GM21825 (cell line): ENCODE measurements at regions not wholly inside any gene's neighbourhood (a gene's known extent, or its start where the extent isn't known, plus 50 kb on each side); places are given as distances from the start of the nearest gene placed in this dataset.
"Not testable (repeated sequence)": the region's sequence is repeated elsewhere in the genome, so short reads cannot be mapped to it uniquely, and the experiment has no call there.

Experiments used
- ATAC-seq: cut with Tn5 transposase; IDR thresholded peaks from one replicate; pipeline ENCODE4 v1.9.1; 2021; ENCODE audit warnings: mild to moderate bottlenecking, moderate library complexity; ENCODE audit not compliant: unreplicated experiment

DNA sequence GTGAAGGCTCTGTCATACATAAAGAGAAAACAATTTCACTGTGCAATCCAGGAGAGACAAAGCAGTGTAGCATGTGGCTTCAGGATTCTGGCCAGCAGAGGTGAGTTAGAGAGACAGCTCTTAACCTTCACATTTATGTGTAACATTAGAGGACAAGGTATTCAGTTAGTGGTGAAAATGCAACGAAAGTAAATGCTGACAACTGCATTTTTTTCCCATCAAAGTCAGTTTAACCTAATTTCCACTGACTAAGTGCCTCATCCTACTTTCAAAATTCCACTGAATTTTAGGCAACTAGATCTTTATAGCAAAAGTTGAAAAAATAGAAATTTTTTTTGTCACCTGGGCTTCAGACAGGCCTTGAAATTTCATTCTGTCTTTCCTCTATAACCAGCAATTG, 130.8 kb upstream of the LNX1 start:
- ATAC-seq = no peak

DNA sequence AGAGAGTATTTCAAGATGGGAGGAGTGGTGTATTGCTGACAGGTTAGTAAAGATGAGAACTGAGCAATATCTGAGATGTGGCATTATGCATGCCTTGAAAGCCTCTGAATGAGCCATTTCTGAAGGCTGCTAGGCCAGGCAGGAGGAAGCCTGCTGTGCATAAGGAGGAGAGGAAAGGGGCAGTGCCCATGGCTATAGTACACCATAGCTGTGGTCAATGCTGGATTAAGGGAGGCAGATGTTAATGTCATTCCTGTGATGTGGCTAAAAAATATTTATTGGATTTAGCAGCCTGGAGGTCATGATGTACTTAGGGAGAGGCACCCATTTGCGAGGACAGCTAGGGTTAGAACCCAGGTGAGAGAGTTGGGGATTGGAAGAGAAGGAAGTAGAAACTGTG, 130.0 kb upstream of the LNX1 start:
- ATAC-seq = no peak

DNA sequence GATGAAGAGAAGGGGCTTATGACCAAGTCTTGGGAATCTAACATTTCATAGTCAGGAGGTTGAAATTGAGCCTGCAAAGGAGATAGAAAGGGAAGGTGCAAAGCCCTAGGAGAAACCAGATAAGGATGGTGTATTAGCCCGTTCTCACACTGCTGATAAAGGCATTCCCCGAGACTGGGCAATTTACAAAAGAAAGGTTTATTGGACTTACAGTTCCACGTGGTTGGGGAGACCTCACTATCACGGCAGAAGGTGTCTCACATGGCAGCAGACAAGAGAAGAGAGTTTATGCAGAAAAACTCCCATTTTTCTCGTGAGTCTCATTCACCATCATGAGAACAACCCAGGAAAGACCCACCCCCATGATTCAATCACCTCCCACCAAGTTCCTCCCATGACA, 129.5 kb upstream of the LNX1 start:
- ATAC-seq = no peak

DNA sequence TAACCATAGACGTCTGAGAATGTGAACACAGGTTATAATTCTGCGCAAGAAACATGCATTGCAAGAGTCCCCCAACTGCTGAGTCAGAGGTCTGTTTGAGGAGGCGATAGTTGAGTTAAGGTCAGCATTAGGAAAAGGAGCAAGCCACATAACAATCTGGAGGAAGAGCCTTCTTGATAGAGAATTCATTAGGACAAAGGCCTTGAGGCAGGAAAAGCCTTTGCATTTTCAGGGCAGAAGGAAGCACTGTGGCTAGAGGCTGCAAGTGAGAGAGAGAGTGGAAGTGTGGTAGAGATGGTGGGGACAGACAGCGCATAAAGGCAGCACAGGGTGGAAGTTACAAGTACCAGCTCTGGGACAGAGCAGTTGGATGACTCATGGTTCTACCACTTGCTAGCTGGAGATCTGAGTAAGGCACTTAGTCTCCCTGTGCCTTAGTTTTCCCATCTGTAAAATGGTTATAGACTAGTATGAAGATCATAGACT, 125.8 kb upstream of the LNX1 start:
- no peak for ATAC-seq

DNA sequence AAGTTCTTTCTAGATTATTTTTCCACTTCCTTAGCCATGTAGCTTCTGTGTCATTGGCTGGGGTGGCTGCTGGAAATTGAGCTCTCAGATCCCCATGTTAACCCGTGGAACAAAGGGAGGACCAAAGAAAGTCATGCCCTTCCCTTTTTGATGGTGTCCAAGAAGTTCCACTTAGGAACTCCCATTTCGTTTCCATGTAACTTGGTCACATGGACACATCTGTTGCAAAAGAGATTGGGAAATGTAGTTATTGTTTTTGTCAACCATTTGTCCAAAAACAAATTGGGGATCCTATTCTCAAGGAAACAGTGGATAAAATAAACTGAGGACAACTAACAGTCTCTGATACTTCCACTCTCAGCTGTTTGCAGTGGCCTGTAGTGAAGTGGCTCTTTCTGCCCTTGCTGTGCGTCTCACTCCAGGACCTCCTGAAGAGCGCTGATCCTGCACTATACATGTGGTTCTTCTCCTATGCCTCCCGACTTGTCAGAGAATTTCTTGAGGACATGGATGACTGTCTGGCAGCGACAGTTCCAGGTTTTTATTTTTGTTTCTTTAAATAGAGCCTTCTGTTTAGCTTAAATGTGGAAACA, 125.3 kb upstream of the LNX1 start:
- no peak for ATAC-seq

DNA sequence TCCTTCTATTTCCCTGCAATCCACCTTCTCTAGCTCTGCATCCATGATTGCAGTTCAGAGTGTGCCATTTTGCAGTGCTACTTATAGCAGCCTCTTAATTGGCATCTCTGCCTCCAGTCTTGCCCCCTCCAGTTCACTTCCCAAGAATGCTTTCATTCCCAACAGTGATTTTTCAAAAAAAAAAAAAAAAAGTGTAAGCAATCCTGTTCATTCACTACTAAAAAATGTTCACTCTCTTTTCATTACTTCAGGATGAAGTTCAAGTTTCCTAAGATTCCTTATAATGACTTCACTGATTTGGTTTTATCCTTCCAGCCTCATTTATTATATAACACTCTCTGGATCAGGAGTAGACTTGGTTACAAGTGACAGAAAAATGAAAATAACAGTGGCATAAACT, 124.7 kb upstream of the LNX1 start:
- ATAC-seq = no peak

DNA sequence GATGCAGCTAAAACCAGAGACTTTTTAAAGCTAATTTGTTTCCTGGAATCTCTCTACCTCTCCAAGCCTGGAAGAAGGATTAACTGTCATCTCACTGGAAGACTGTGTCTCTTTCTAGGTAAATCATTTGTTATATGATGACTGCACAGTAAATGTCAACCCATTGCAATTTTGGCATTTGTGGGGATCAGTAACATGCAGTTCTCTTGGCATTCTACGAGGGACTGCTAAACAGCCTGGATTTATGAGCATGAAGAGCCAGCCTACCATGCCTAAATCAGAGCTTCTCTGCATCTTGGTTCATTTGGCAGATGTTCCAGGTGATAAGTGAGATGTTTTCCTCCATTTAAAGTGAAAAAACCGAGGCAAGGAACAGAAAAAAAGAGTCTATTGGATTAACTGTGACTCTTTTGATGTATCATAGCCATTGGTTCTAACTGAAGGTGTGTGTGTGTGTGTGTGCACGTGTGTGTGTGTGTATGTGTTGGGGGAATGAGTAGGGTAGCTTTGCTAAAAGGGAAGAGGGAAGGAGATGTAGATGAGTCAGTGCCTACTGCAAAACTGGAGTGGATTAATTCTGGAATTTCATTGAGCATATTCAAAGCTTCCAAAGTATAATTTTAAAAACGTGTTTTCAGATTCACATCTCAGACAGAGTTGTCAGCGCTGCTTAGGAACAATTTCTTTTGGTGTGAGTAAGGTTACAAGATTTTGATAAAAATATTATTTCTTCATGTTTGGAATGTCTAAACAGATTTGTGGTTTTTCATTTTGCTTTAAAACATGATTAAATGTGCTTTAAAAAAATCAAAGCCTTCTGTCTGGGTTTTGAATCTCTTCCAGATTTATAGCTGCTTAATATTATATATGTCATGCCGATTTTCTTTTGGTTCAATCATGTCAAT, 123.2 kb upstream of the LNX1 start:
- no peak for ATAC-seq

DNA sequence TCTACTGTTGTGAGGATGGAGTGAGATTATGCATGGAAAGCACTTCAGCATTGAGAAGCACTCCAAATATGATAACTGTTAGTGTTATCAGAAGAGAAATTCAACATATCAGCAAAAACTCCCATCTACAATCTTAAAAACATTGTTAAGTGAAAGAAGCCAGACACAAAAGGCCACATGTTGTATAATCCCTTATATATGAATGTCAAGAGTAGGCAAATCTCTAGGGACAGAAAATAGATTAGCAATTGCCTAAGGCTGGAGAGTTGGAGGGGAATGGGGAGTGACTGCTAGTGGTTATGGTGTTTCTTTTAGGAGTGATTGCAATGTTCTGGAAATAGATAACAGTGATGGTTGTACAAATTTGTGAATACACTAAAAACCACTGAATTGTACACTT, 122.5 kb upstream of the LNX1 start:
- ATAC-seq = no peak

DNA sequence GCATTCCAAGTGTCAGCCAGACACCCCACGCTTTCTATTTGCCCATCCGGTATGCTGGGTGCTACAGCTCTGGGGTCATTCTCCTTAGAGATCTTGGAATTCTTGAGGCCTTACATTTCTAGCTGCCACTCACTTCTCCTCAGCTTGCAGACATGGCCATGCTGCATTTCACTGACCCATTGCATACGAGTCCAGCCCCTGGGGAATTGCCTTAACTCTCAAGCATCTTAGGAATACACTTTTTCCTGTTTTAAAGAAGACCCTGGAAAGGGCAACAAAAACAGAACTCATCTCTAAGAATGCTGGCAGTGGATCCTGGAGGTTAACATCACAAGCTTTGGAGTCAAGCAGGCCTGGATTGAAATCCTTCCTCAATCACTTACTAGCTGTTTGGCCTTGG, 122.0 kb upstream of the LNX1 start:
- ATAC-seq = no peak

DNA sequence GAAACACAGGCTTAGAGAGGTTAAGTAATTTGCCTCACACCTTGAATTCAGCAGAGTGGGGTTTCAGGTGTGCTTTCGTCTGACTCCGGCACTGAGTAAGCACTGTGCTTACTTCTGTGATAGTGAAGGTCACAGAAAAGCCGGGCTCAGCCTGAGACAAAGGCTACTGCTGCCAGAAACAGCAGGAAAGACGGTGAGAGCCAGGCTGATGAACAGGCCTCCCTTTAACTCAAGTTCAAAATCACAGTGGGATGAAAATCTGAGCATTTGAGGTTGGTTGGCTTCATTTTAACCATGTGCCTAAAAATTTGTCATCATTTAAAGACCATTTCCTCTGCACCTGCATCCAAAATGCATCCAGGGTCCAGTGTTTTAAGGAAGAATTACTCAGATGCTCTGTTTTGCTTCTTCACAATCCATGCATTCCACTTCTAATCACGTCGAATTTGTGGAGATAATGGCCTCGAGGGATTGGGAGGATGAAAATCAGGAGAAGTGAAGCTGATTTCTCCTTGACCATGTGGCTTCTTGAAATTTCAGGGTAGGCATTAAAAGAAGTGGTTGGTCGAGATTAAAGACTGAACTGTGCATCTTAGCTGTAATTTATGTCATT, 121.2 kb upstream of the LNX1 start:
- ATAC-seq = no peak

DNA sequence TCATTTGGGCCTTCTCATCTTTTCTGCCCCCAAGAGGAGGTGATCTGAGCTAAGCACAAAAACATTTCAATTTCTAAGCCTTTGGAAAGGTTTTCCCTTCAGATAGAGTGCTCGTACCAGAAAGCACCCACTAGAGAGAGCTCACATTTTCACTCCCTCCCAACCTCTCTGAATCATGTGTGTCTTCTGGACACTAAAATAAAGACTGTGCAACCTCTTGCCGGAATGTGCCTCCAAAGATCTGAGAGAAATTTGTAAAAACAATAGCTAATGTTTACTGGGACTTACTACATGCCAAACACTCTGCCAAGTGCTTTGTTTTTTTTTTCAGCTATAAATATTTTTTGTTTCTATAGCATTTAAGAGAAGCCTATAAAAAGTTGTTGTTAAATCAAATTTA, 120.6 kb upstream of the LNX1 start:
- ATAC-seq = no peak

DNA sequence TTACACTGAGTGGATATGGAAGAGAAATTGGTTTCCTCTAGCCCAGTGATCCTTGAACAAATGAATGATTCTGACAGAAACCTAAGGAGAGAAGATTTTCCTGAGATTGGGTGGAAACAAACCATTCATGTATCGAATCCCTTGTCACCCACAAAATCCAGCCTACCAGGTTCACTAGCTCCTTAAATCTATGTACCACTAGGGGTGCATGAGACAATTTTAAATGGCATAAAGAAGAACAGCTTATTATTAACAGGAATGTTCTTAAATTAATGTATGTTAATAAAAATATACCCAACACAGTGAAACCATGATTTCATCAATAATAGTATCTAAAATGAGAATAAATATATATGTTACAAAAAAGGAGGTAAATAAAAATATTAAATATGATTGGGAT, 118.4 kb upstream of the LNX1 start:
- no peak for ATAC-seq

DNA sequence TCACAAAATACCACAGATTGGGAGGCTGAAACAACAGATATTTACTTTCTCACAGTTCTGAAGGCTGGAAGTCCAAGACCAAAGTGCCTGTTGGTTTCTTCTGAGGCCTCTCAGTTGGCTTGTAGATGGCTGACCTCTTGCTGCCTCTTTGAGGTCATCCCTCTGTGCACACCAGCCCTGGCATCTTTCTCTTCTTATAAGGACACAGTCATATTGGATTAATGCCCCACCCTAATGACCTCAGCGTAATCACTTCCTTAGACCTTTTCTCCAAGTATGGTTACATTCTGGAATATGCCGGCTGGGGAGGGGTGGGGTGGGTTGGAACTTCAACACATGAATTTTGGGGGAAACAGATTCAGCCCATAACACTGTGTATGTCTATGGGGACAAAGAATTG, 116.2 kb upstream of the LNX1 start:
- no peak for ATAC-seq

DNA sequence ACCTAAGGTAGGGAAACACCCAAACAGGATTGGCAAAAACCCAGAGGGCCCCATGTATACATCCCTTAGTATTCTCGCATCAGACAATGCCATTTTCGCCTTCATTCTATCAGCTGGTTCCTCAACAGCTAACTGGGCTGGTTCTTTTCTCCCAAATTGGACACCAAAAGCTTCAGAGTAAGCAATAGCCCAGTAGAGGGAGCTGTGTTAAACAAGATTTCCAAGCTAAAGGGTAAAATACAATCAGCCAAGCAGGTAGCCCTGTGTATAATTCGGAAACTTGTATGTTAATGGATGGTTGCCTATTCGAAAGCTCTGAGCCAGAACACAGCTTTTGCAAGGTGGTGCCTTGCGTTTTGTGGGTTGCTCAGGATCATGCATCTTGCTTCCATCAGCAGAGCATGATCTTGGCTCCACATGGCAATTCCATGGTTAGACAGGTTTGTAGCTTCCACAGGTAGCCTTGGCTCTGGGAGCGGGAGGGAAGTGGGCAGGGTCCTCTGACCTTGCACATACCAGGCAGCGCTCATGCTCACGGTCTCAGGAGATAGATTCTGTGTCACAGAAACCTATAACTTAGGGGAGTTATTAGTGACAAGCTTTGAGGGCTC, 115.2 kb upstream of the LNX1 start:
- no peak for ATAC-seq

DNA sequence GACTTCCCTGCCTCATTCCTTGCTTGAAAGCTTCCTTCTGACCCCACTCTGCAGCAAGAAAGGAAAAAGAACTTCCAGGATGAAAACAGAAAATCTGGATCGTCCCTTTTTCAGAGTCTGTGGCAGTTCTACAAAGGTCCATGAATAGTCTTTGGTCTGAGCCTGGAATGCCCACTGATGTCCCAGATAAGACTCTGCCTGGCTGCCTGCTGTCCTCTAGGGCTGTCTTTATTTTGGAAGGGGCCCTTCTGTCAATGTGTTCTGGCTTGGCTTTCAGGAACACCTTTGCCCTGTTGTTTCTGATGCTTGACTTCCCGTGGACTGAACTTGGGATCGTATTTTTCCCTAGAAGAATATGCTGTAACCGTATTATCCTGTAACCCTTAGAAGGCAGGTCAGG, 114.7 kb upstream of the LNX1 start:
- no peak for ATAC-seq

DNA sequence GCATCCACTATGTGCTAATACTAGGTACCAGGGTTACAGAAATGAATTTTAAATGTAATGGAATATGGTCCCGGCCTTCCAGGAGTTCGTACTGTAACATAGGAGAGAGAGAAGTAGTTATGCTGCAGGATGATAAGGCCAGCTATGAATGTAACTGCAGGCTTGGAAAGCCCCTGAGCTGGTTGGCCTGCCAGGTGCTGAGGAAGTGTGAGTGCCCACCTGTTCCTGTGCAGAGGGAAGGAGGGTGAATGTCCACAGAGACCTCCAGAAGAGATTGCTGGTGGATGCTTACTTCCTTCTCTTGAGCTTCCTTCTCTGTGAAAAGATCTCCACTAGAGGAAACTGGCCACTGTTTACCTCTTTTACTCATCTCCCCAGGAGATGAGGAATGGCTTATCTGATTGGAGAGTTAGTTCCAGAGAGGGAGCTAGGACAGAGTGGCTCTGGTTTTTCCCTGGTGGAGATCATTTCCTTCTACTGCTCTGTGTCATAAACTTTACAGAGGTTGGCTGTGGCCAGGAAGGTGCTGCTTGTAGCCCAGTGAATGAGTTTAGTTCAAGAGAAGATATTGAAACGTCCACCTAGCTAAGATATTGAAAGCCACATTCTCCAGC, 114.0 kb upstream of the LNX1 start:
- peak; percentile 27 for ATAC-seq

DNA sequence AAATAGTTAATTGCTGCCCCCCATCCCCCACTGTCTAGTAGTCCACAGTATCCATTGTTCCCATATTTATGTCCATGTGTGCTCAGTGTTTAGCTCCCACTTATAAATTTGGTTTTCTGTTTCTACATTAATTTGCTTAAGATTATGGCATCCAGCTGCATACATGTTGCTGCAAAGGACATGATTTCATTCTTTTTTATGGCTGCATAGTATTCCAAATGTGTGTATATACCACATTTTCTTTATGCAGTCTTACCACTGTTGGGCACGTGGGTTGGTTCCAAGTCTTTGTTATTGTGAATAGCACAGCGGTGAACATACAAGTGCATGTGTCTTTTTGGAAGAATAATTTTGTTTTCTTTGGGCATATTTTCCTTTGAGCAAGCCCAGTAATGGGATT, 113.0 kb upstream of the LNX1 start:
- no peak for ATAC-seq

DNA sequence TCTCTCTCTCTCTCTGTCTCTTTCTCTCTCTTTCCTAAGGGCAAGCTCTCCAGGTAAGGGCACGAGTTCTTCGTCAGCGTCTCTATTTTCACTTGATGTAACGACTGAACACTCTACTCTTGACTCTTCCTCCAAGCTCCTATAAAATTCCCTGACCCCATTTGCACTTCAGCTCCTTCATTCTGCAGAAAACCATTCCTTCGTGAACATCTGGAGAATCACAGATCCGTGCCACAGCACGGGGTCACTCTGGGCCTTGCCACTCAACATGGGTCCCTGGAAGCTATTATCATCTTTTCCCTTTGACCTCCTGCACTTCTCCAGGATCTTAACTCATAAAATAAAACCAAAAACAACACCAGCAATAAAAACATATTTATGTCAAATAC, 112.0 kb upstream of the LNX1 start:
- ATAC-seq = no peak

DNA sequence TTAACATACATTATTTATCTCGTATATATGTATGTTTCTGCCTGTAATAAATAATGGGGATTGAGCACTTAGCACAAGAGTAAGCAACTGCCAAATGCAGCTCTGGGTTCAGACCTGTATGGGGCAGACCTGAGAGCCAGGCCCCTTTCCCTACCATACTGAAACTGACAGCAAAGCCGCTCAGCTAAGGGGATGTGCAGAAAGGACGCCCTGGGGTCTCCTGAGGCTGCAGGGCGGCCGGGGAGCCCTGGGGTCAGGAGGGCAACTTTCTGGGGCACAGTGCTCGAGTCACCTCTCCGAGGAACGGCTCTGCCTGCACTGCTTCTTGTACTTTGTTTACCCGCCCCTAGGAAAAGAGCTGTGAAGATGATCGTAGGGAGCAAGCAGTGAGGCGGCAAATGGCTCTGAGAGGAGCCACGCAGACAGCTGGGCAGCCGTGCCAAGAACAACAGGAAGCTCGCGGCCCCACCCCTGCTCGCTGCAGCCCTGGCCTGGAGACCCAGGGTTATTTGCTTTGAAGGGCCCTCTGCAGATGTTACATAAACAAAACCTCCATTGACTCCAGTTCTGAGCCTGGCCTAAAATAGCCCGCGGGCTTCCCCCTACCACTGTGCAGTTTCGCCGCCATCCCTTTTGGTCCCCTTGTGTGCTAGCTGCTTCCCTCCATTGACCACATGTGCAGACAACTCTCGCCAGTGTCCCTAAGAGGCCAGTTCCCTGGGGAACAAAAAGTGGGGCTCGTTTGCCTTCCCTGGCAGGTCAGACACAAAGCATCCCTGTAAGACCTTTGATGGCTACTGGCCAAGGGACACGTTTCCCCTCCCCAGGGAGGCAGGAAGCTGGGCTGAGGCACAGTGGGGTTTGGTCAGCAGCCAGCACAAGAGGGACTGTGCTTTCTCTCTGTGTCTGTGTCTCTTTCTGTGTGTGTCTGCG, 111.3 kb upstream of the LNX1 start:
- ATAC-seq = peak; percentile 86

DNA sequence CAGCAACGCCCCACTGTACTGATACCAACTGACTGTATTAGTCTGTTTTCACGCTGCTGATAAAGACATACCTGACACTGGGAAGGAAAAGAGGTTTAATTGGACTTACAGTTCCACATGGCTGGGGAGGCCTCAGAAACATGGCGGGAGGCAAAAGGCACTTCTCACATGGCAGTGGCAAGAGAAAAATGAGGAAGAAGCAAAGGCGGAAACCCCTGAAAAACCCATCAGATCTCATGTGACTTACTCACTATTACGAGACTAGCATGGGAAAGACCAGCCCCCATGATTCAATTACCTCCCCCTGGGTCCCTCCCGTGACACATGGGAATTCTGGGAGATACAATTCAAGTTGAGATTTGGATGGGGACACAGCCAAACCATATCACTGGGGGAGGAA, 110.0 kb upstream of the LNX1 start:
- not testable (repeated sequence) for ATAC-seq
